Testis (tissue), 2 donors: ENCODE measurements at regions not wholly inside any gene's neighbourhood (a gene's known extent, or its start where the extent isn't known, plus 50 kb on each side); places are given as distances from the start of the nearest gene placed in this dataset.

Source experiments
- DNase-seq: peaks from one replicate; pipeline ENCODE4 v3.0.0-alpha.2; 2019
- H3K27ac ChIP-seq, 2 donors: fragments of 200-600 bp; sonication (generic); one replicate each; pipeline ENCODE4 v1.5.1; 2019
- H3K27me3 ChIP-seq: fragments of 200-600 bp; sonication (generic); one replicate; pipeline ENCODE4 v1.5.1; 2019
- H3K36me3 ChIP-seq: fragments of 200-600 bp; sonication (generic); one replicate; pipeline ENCODE4 v1.5.1; 2017; ENCODE audit warnings: low read depth; ENCODE audit errors: missing control alignments
- H3K4me1 ChIP-seq: fragments of 200-600 bp; sonication (generic); one replicate; pipeline ENCODE4 v1.5.1; 2019
- H3K4me3 ChIP-seq, 2 donors: fragments of 200-600 bp; sonication (generic); one replicate each; pipeline ENCODE4 v1.5.1; 2017 to 2019
- H3K9me3 ChIP-seq: fragments of 200-600 bp; sonication (generic); one replicate; pipeline ENCODE4 v1.5.1; 2017
- POLR2A ChIP-seq: fragments of 450-650 bp; IDR thresholded peaks from one replicate; pipeline ENCODE4 v1.6.1; 2017; ENCODE audit warnings: antibody characterized with exemption, mild to moderate bottlenecking, moderate library complexity
- WGBS, 2 donors: methylation state at CpG; one replicate each; pipeline ENCODE4 v1.1.5; 2018; 5-methylcytosine and 5-hydroxymethylcytosine counted together
- intact Hi-C: fragments of 100-400 bp; cut with DNase I; formaldehyde crosslinking; loops from one replicate; pipeline ENCODE4 v1.15.1; 2023; ENCODE audit warnings: low total_unique reads
- TF ChIP-seq, protein P1 (sequence below), 3 experiments: fragments of 450-650 bp in 2 of 3; fragments of 200-600 bp in 1 of 3; sonication (generic) in 1 of 3; IDR thresholded peaks; one replicate each; pipeline ENCODE4 v1.5.1; 2016 to 2019; ENCODE audit warnings: antibody characterized with exemption in 3 of 3, mild to moderate bottlenecking in 2 of 3, moderate library complexity in 1 of 3

DNA sequence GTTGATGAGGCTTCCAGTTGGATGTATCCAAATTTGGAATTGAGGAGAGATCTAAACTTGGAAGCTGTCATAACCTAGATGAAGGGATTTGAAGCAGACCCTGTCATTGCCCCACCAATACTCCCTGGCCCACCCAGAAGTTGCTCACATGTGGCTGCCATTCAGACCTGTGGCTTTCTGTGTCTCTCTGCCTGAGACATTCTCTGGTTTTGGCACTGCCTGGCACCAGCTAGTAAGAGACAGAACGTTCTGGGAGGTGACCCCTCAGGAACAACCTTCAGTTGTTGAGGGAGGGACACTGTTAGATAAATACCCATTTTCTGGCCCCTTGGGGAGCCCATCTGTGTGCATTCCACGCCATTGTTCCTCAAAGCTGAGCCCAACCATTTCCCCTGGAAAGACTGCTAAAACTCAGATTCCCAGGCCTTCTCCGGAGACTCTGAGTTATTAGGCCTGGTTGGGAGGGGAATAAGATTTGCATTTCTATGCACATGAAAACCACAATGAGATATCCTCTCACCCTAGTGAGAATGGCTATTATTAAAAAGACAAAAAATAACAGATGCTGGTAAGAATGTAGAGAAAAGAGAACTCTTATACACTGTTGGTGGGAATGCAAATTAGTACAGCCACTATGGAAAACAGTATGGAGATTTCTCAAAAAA lies 290.4 kb downstream of the TSHZ3 start:
- DNase-seq, result no peak
- Histone ChIP-seq H3K27me3 (no peaks in the 10 kb centered on the region), H3K4me3 (no peak overlapping the region), H3K4me1 (no peaks in the 10 kb centered on the region), H3K27ac (no peak overlapping the region), H3K9me3 (no peaks in the 10 kb centered on the region), H3K36me3 (no peaks in the 10 kb centered on the region)
- intact Hi-C loops, result no loop called here
- no peak for TF ChIP-seq POLR2A
- TF ChIP-seq, protein P1, sequence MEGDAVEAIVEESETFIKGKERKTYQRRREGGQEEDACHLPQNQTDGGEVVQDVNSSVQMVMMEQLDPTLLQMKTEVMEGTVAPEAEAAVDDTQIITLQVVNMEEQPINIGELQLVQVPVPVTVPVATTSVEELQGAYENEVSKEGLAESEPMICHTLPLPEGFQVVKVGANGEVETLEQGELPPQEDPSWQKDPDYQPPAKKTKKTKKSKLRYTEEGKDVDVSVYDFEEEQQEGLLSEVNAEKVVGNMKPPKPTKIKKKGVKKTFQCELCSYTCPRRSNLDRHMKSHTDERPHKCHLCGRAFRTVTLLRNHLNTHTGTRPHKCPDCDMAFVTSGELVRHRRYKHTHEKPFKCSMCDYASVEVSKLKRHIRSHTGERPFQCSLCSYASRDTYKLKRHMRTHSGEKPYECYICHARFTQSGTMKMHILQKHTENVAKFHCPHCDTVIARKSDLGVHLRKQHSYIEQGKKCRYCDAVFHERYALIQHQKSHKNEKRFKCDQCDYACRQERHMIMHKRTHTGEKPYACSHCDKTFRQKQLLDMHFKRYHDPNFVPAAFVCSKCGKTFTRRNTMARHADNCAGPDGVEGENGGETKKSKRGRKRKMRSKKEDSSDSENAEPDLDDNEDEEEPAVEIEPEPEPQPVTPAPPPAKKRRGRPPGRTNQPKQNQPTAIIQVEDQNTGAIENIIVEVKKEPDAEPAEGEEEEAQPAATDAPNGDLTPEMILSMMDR (IDR thresholded peaks at IDR 0.05), result no peak
- WGBS, 2 donors, result 76 to 83% methylated on average over 3 of the region's 3 CpGs

DNA sequence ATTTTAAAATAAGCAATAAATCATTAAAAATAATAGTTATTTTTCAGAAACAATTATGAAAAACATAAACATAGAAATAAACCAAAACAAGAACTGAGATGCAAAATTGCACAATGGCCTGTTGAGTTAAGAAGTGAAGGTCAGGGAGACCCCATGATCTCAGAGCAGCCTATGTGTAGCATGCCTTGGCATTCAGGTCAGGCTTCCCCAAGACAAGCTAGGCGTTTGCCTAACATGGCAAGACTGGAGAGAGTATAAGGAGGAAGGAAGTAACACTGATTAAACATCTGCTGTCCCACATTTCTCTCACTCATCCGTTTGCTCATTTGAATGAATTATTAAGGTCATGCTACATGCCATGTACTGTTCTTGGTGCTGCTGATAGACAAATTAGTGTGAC lies 291.8 kb downstream of the TSHZ3 start:
- intact Hi-C loops, result no loop called here
- 67 to 83% methylated on average over 2 of the region's 2 CpGs for WGBS, 2 donors
- no peak overlapping the region for H3K27ac ChIP-seq

DNA sequence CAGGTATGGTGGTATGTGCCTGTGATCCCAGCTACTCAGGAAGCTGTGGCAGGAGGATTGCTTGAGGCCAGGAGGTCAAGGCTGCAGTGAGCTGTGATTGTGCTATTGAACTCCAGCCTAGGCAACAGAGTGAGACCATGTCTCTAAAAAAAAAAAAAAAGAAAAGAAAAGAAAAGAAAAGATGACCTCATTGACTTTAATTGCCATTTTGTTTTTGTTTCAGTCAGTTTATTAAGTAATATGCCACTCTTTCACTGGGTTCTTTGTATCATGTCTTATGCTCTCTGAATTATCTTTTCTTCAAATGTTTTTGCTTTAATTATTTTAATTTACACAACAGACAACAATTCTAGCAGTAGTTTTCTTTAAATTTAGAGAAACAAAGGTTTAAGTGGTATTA lies 293.8 kb downstream of the TSHZ3 start:
- no peak for DNase-seq
- Histone ChIP-seq H3K36me3 (no peaks in the 10 kb centered on the region), H3K27me3 (no peaks in the 10 kb centered on the region), H3K27ac (no peak overlapping the region), H3K4me1 (no peaks in the 10 kb centered on the region), H3K9me3 (no peaks in the 10 kb centered on the region), H3K4me3 (no peak overlapping the region)
- TF ChIP-seq POLR2A, result no peak
- TF ChIP-seq, protein P1 (IDR thresholded peaks at IDR 0.05), result no peak
- intact Hi-C loops, result no loop called here

More for the DNA sequence above, 291.8 kb downstream of the TSHZ3 start:
- TF ChIP-seq POLR2A, result no peak
- TF ChIP-seq, protein P1 (IDR thresholded peaks at IDR 0.05), result no peak
- Histone ChIP-seq H3K36me3 (no peaks in the 10 kb centered on the region), H3K9me3 (no peaks in the 10 kb centered on the region), H3K27me3 (no peaks in the 10 kb centered on the region), H3K4me3 (no peak overlapping the region), H3K4me1 (no peaks in the 10 kb centered on the region)
- DNase-seq, result no peak

DNA sequence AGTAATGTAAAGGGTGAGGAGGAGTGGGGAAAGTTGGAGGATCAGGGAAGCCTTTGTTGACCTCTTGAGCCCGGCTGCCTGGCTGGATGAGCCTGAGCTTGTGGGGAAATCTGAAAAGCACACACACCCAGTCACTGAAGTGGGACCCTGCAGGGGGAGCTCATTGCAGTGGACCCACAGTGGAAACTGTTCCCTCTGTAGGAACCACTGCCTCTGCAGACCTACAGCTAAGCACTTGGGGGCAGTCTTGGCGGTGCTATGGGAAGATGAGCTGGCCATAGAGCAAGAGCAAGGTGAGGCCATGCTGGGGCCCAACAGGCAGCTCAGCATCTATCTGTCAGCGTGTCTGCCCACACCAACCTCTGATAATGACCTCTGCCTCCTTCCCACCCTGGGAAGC lies 294.8 kb downstream of the TSHZ3 start:
- TF ChIP-seq, protein P1 (IDR thresholded peaks at IDR 0.05), result no peak
- TF ChIP-seq POLR2A, result no peak
- H3K4me3 ChIP-seq, result no peak overlapping the region
- H3K27ac ChIP-seq, result no peak overlapping the region
- intact Hi-C loops, result no loop called here
- no peaks in the 10 kb centered on the region for H3K27me3 ChIP-seq
- DNase-seq, result peak; percentile 26
- 66 to 86% methylated on average over 1 to 3 of the region's 3 CpGs for WGBS, 2 donors
- no peaks in the 10 kb centered on the region for H3K4me1 ChIP-seq
- no peaks in the 10 kb centered on the region for H3K9me3 ChIP-seq
- H3K36me3 ChIP-seq, result no peaks in the 10 kb centered on the region

DNA sequence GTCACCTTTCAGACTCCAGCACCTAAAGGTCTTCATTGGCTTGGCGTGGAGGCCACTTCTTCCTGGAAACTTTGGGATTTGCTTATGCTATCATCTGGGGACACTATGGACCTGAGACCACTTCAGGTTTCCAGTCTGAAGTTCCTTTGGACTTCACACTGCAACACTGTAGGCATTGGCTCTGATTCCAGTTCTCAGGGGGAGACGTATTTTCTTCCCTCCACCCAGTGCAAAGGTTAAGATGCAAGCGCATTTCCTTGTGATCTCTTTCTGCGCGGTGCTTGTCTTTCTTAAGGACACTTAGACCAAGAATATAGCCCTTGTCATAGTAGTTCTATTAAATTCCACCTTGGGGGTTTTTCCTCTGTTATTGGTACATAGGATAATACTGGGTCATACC lies 299.8 kb downstream of the TSHZ3 start:
- no peak for TF ChIP-seq POLR2A
- TF ChIP-seq, protein P1 (IDR thresholded peaks at IDR 0.05), result no peak
- intact Hi-C loops, result no loop called here
- H3K36me3 ChIP-seq, result no peaks in the 10 kb centered on the region
- DNase-seq, result no peak
- no peaks in the 10 kb centered on the region for H3K4me1 ChIP-seq
- no peaks in the 10 kb centered on the region for H3K9me3 ChIP-seq
- H3K27ac ChIP-seq, result no peak overlapping the region
- no peaks in the 10 kb centered on the region for H3K27me3 ChIP-seq
- WGBS, 2 donors, result 93 to 96% methylated on average over 5 of the region's 5 CpGs
- no peak overlapping the region for H3K4me3 ChIP-seq
